Central memory CD8-positive, alpha-beta T cell (primary cell): ENCODE measurements at regions not wholly inside any gene's neighbourhood (a gene's known extent, or its start where the extent isn't known, plus 50 kb on each side); places are given as distances from the start of the nearest gene placed in this dataset.
"Not testable (repeated sequence)": the region's sequence is repeated elsewhere in the genome, so short reads cannot be mapped to it uniquely, and the experiment has no call there.

Source experiments
- ATAC-seq: fragments of 150-1000 bp; cut with Tn5 transposase; replicated peaks from 2 replicates; pipeline ENCODE4 v1.10.0; 2022; ENCODE audit warnings: mild to moderate bottlenecking, moderate FRiP score, moderate number of reproducible peaks; ENCODE audit not compliant: poor library complexity, severe bottlenecking; ENCODE audit errors: extremely low read depth
- DNase-seq, 2 donors: peaks; one replicate each; pipeline ENCODE4 v3.0.0; 2021; ENCODE audit warnings: low spot score in 2 of 2
- H3K27ac Mint-ChIP-seq: one replicate; pipeline ENCODE4 v1.8.0; 2022; ENCODE audit warnings: low read depth, mild to moderate bottlenecking, moderate library complexity, mixed read lengths
- H3K27me3 Mint-ChIP-seq: one replicate; pipeline ENCODE4 v1.8.0; 2022; ENCODE audit warnings: mixed read lengths
- H3K36me3 Mint-ChIP-seq: one replicate; pipeline ENCODE4 v1.8.0; 2022; ENCODE audit warnings: mild to moderate bottlenecking, moderate library complexity, mixed read lengths; ENCODE audit not compliant: insufficient read depth
- H3K4me1 Mint-ChIP-seq: one replicate; pipeline ENCODE4 v1.8.0; 2022; ENCODE audit warnings: mixed read lengths
- H3K4me3 Mint-ChIP-seq: one replicate; pipeline ENCODE4 v1.8.0; 2022; ENCODE audit warnings: mild to moderate bottlenecking, moderate library complexity, mixed read lengths
- H3K9me3 Mint-ChIP-seq: one replicate; pipeline ENCODE4 v1.8.0; 2022; ENCODE audit warnings: mixed read lengths

- H3K9me3 Mint-ChIP-seq, result peaks cover 4% of the 10 kb centered on the region
- ATAC-seq (no peak), DNase-seq (no peak)
- H3K27ac Mint-ChIP-seq, result no peak overlapping the region
- H3K4me3 Mint-ChIP-seq, result no peak overlapping the region
- no peaks in the 10 kb centered on the region for H3K27me3 Mint-ChIP-seq
- no peaks in the 10 kb centered on the region for H3K36me3 Mint-ChIP-seq
- no peaks in the 10 kb centered on the region for H3K4me1 Mint-ChIP-seq
These were observed 412.3 kb upstream of the CHORDC1 start for GRCh38 chr11:90635151-90635550.

GRCh38 chr11:90630176-90630575, 407.3 kb upstream of the CHORDC1 start:
- ATAC-seq (no peak), DNase-seq (no peak)
- peaks cover 9% of the 10 kb centered on the region for H3K9me3 Mint-ChIP-seq
- no peaks in the 10 kb centered on the region for H3K4me1 Mint-ChIP-seq
- H3K4me3 Mint-ChIP-seq, result no peak overlapping the region
- no peaks in the 10 kb centered on the region for H3K36me3 Mint-ChIP-seq
- H3K27me3 Mint-ChIP-seq, result no peaks in the 10 kb centered on the region
- no peak overlapping the region for H3K27ac Mint-ChIP-seq

- no peak for ATAC-seq
- Mint-ChIP-seq H3K27ac (no peak overlapping the region), H3K4me1 (no peaks in the 10 kb centered on the region), H3K27me3 (no peaks in the 10 kb centered on the region), H3K4me3 (no peak overlapping the region), H3K36me3 (no peaks in the 10 kb centered on the region), H3K9me3 (peaks cover 9% of the 10 kb centered on the region)
- no peak for DNase-seq
These were observed 406.5 kb upstream of the CHORDC1 start for GRCh38 chr11:90629229-90629806.

- Mint-ChIP-seq H3K36me3 (no peaks in the 10 kb centered on the region), H3K27ac (no peak overlapping the region), H3K4me3 (no peak overlapping the region), H3K27me3 (no peaks in the 10 kb centered on the region), H3K9me3 (peaks cover 6% of the 10 kb centered on the region), H3K4me1 (no peaks in the 10 kb centered on the region)
- no peak for ATAC-seq
- no peak for DNase-seq
These were observed 391.5 kb upstream of the CHORDC1 start for GRCh38 chr11:90614318-90614717.

- not testable (repeated sequence) for H3K36me3 Mint-ChIP-seq, H3K27me3 Mint-ChIP-seq, H3K4me1 Mint-ChIP-seq, H3K9me3 Mint-ChIP-seq, ATAC-seq, H3K4me3 Mint-ChIP-seq, DNase-seq, H3K27ac Mint-ChIP-seq
These were observed 390.2 kb upstream of the CHORDC1 start for GRCh38 chr11:90613037-90613436.

- no peaks in the 10 kb centered on the region for H3K27me3 Mint-ChIP-seq
- no peak overlapping the region for H3K27ac Mint-ChIP-seq
- H3K4me3 Mint-ChIP-seq, result no peak overlapping the region
- DNase-seq, result no peak
- H3K36me3 Mint-ChIP-seq, result peaks cover 2% of the 10 kb centered on the region
- H3K9me3 Mint-ChIP-seq, result peaks cover 13% of the 10 kb centered on the region
- no peak for ATAC-seq
- no peaks in the 10 kb centered on the region for H3K4me1 Mint-ChIP-seq
These were observed 383.9 kb upstream of the CHORDC1 start for GRCh38 chr11:90606721-90607120.

- no peaks in the 10 kb centered on the region for H3K4me1 Mint-ChIP-seq
- H3K27me3 Mint-ChIP-seq, result no peaks in the 10 kb centered on the region
- no peak for DNase-seq
- ATAC-seq, result no peak
- peaks cover 21% of the 10 kb centered on the region for H3K9me3 Mint-ChIP-seq
- H3K27ac Mint-ChIP-seq, result no peak overlapping the region
- H3K4me3 Mint-ChIP-seq, result no peak overlapping the region
- H3K36me3 Mint-ChIP-seq, result peaks cover 4% of the 10 kb centered on the region
These were observed 378.4 kb upstream of the CHORDC1 start for GRCh38 chr11:90601261-90601660.

- H3K27me3 Mint-ChIP-seq, result no peaks in the 10 kb centered on the region
- peaks cover 16% of the 10 kb centered on the region for H3K9me3 Mint-ChIP-seq
- no peak overlapping the region for H3K4me3 Mint-ChIP-seq
- no peak overlapping the region for H3K27ac Mint-ChIP-seq
- no peak for ATAC-seq
- H3K36me3 Mint-ChIP-seq, result peaks cover 2% of the 10 kb centered on the region
- no peaks in the 10 kb centered on the region for H3K4me1 Mint-ChIP-seq
- DNase-seq, result no peak
These were observed 371.8 kb upstream of the CHORDC1 start for GRCh38 chr11:90594658-90595057.

GRCh38 chr11:90593099-90593498, 370.2 kb upstream of the CHORDC1 start:
- ATAC-seq, result no peak
- H3K27me3 Mint-ChIP-seq, result no peaks in the 10 kb centered on the region
- H3K36me3 Mint-ChIP-seq, result peaks cover 2% of the 10 kb centered on the region

GRCh38 chr11:90590286-90590685, 367.4 kb upstream of the CHORDC1 start:
- H3K27ac Mint-ChIP-seq, result no peak overlapping the region
- no peaks in the 10 kb centered on the region for H3K27me3 Mint-ChIP-seq
- ATAC-seq (no peak), DNase-seq (no peak)
- H3K4me1 Mint-ChIP-seq, result no peaks in the 10 kb centered on the region
- H3K36me3 Mint-ChIP-seq, result no peaks in the 10 kb centered on the region
- peaks cover 5% of the 10 kb centered on the region for H3K9me3 Mint-ChIP-seq
- H3K4me3 Mint-ChIP-seq, result no peak overlapping the region

More at GRCh38 chr11:90593099-90593498, 370.2 kb upstream of the CHORDC1 start:
- DNase-seq, result no peak
- no peaks in the 10 kb centered on the region for H3K4me1 Mint-ChIP-seq
- H3K27ac Mint-ChIP-seq, result no peak overlapping the region
- H3K9me3 Mint-ChIP-seq, result peaks cover 11% of the 10 kb centered on the region
- H3K4me3 Mint-ChIP-seq, result no peak overlapping the region

- Mint-ChIP-seq H3K27ac (no peak overlapping the region), H3K4me1 (no peaks in the 10 kb centered on the region)
These were observed 366.9 kb upstream of the CHORDC1 start for GRCh38 chr11:90589735-90590134.

GRCh38 chr11:90587896-90588295, 365.0 kb upstream of the CHORDC1 start:
- ATAC-seq (no peak), DNase-seq (no peak)
- no peak overlapping the region for H3K27ac Mint-ChIP-seq
- no peak overlapping the region for H3K4me3 Mint-ChIP-seq
- no peaks in the 10 kb centered on the region for H3K36me3 Mint-ChIP-seq
- no peaks in the 10 kb centered on the region for H3K4me1 Mint-ChIP-seq
- no peaks in the 10 kb centered on the region for H3K27me3 Mint-ChIP-seq
- no peaks in the 10 kb centered on the region for H3K9me3 Mint-ChIP-seq

More at GRCh38 chr11:90589735-90590134, 366.9 kb upstream of the CHORDC1 start:
- no peak for ATAC-seq
- H3K36me3 Mint-ChIP-seq, result no peaks in the 10 kb centered on the region
- H3K4me3 Mint-ChIP-seq, result no peak overlapping the region
- peaks cover 5% of the 10 kb centered on the region for H3K9me3 Mint-ChIP-seq
- DNase-seq, result no peak
- no peaks in the 10 kb centered on the region for H3K27me3 Mint-ChIP-seq

GRCh38 chr11:90585491-90585890, 362.6 kb upstream of the CHORDC1 start:
- Mint-ChIP-seq H3K36me3 (no peaks in the 10 kb centered on the region), H3K27ac (no peak overlapping the region), H3K27me3 (no peaks in the 10 kb centered on the region), H3K4me3 (no peak overlapping the region), H3K4me1 (no peaks in the 10 kb centered on the region), H3K9me3 (peaks cover 10% of the 10 kb centered on the region)
- DNase-seq (no peak), ATAC-seq (no peak)
